DOHH2 (cell line): ENCODE measurements at regions not wholly inside any gene's neighbourhood (a gene's known extent, or its start where the extent isn't known, plus 50 kb on each side); places are given as distances from the start of the nearest gene placed in this dataset.

Experiments used
- H3F3A ChIP-seq: fragments of 200-600 bp; sonication (generic), shearing (Covaris generic); 2 replicates; pipeline ENCODE4 v1.6.0; 2016; ENCODE audit warnings: antibody characterized with exemption, mild to moderate bottlenecking; ENCODE audit not compliant: control insufficient read depth, insufficient read depth
- H3K27ac ChIP-seq: fragments of 200-600 bp; sonication (generic); 2 replicates; pipeline ENCODE4 v1.5.1; 2014; ENCODE audit warnings: low read depth, mild to moderate bottlenecking, low read length, moderate library complexity
- H3K27me3 ChIP-seq: fragments of 200-600 bp; sonication (generic); 2 replicates; pipeline ENCODE4 v1.6.1; 2014; ENCODE audit warnings: mild to moderate bottlenecking, low read length, mixed read lengths; ENCODE audit not compliant: control insufficient read depth
- H3K36me3 ChIP-seq: fragments of 200-600 bp; sonication (generic); 2 replicates; pipeline ENCODE4 v1.6.1; 2014; ENCODE audit warnings: mild to moderate bottlenecking, low read length, moderate library complexity, mixed read lengths; ENCODE audit not compliant: control insufficient read depth
- H3K4me1 ChIP-seq: fragments of 200-600 bp; sonication (generic); 2 replicates; pipeline ENCODE4 v1.6.1; 2014; ENCODE audit warnings: mild to moderate bottlenecking, low read length, mixed read lengths; ENCODE audit not compliant: control insufficient read depth
- H3K4me2 ChIP-seq: fragments of 200-600 bp; sonication (generic); 2 replicates; pipeline ENCODE4 v1.6.0; 2014; ENCODE audit warnings: mild to moderate bottlenecking, low read length, moderate library complexity
- H3K4me3 ChIP-seq: fragments of 200-600 bp; sonication (generic); 2 replicates; pipeline ENCODE4 v1.5.1; 2014; ENCODE audit warnings: mild to moderate bottlenecking, low read length, mixed read lengths
- H3K79me2 ChIP-seq: fragments of 200-600 bp; sonication (generic); 2 replicates; pipeline ENCODE4 v1.6.1; 2014; ENCODE audit warnings: mild to moderate bottlenecking, low read length, mixed read lengths; ENCODE audit not compliant: control insufficient read depth
- H3K9me2 ChIP-seq: fragments of 200-600 bp; sonication (generic); replicated peaks from 2 replicates; pipeline ENCODE4 v1.6.1; 2014; ENCODE audit warnings: mild to moderate bottlenecking, low read length, mixed read lengths; ENCODE audit not compliant: control insufficient read depth
- H3K9me3 ChIP-seq: fragments of 200-600 bp; sonication (generic); 2 replicates; pipeline ENCODE4 v1.6.1; 2014; ENCODE audit warnings: antibody characterized with exemption, low read length, mixed read lengths; ENCODE audit not compliant: control insufficient read depth, insufficient read depth
- H4K20me1 ChIP-seq: fragments of 200-600 bp; sonication (generic); 2 replicates; pipeline ENCODE4 v1.6.0; 2014; ENCODE audit warnings: low read depth, mild to moderate bottlenecking, antibody characterized with exemption, low read length, moderate library complexity; ENCODE audit not compliant: control insufficient read depth, insufficient read depth
- EZH2phosphoT487 ChIP-seq: fragments of 200-600 bp; sonication (generic); IDR thresholded peaks from 2 replicates; pipeline ENCODE4 v1.6.1; 2017; ENCODE audit warnings: borderline replicate concordance, mild to moderate bottlenecking, antibody characterized with exemption, low read length, moderate library complexity, mixed read lengths
- TF ChIP-seq, protein P1 (sequence below): fragments of 200-600 bp; sonication (generic); IDR thresholded peaks from one replicate; pipeline ENCODE4 v1.5.1; 2014; ENCODE audit warnings: antibody characterized with exemption, mild to moderate bottlenecking, low read depth, low read length; ENCODE audit not compliant: poor library complexity, severe bottlenecking

DNA sequence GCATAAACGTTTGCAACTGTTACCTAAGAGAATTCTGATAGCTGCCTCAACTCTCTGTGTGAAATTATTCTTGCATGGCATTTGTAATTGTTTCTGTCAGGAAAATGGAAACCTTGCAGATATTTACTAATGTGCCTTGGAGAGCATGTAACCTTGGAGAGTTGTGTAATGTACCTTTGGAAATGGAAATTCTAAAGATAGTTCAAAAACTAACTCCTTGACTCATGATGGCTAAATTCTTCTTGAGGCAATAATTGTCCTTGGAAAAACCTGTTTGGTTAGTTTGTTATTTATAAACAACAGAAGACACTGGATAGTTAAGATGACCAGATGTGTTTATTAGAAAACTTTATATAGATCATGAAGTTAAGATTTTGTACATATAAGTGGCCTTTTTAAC is 1033.8 kb downstream of the PLA2G4A start:
- Histone ChIP-seq H3K4me2 (no peak overlapping the region), H3K4me1 (no peaks in the 10 kb centered on the region), H3K4me3 (no peak overlapping the region), H3K27ac (no peak overlapping the region), H4K20me1 (no peaks in the 10 kb centered on the region), H3K79me2 (no peaks in the 10 kb centered on the region), H3F3A (no peaks in the 10 kb centered on the region), H3K9me3 (no peaks in the 10 kb centered on the region), H3K36me3 (no peaks in the 10 kb centered on the region), H3K27me3 (no peaks in the 10 kb centered on the region), H3K9me2 (no peaks in the 10 kb centered on the region)
- TF ChIP-seq, protein P1, sequence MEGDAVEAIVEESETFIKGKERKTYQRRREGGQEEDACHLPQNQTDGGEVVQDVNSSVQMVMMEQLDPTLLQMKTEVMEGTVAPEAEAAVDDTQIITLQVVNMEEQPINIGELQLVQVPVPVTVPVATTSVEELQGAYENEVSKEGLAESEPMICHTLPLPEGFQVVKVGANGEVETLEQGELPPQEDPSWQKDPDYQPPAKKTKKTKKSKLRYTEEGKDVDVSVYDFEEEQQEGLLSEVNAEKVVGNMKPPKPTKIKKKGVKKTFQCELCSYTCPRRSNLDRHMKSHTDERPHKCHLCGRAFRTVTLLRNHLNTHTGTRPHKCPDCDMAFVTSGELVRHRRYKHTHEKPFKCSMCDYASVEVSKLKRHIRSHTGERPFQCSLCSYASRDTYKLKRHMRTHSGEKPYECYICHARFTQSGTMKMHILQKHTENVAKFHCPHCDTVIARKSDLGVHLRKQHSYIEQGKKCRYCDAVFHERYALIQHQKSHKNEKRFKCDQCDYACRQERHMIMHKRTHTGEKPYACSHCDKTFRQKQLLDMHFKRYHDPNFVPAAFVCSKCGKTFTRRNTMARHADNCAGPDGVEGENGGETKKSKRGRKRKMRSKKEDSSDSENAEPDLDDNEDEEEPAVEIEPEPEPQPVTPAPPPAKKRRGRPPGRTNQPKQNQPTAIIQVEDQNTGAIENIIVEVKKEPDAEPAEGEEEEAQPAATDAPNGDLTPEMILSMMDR: no peak
- TF ChIP-seq EZH2phosphoT487: no peak

GRCh38 chr1:187870552-187870951 is 1041.8 kb downstream of the PLA2G4A start:
- H4K20me1 ChIP-seq: no peaks in the 10 kb centered on the region
- H3K9me2 ChIP-seq: no peaks in the 10 kb centered on the region
- H3K27me3 ChIP-seq: no peaks in the 10 kb centered on the region
- H3K9me3 ChIP-seq: no peaks in the 10 kb centered on the region
- H3K4me2 ChIP-seq: no peak overlapping the region
- H3F3A ChIP-seq: no peaks in the 10 kb centered on the region
- no peaks in the 10 kb centered on the region for H3K79me2 ChIP-seq
- no peak overlapping the region for H3K4me3 ChIP-seq
- no peaks in the 10 kb centered on the region for H3K36me3 ChIP-seq
- H3K27ac ChIP-seq: no peak overlapping the region
- TF ChIP-seq EZH2phosphoT487: no peak
- TF ChIP-seq, protein P1: no peak
- no peaks in the 10 kb centered on the region for H3K4me1 ChIP-seq

DNA sequence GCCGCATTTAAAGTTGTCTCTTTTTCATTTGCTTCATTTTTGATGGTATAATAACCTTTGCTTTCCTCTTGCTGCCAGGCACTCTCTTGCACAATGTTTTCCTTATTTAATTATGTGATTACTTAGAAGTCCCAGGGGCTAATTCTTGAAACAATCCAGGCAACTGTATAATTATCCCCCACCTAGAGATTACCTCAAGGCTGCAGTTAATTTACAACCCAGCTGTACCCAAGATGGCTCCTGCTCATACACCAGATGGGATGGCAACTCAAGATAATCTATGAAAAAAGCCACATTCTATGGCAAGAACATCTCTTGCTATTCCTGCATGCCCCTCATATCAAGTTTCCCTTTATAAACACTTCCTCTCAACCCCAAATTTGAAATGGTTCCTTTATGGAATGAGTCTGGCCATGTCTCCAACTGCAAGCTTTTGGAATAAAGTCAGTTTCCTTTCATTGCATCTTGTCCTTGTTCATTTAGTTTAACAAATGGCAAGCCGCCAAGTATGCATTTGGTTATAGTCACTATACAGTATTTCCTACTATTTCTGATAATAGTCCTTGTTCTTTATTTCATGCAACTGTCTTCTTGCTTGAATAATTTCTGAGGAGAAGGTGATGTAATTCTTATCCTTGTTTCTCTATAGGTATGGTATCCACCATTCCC is 1042.6 kb downstream of the PLA2G4A start:
- no peaks in the 10 kb centered on the region for H3K9me2 ChIP-seq
- no peaks in the 10 kb centered on the region for H3K27me3 ChIP-seq
- no peaks in the 10 kb centered on the region for H3K4me1 ChIP-seq
- no peaks in the 10 kb centered on the region for H3K36me3 ChIP-seq
- H3F3A ChIP-seq: no peaks in the 10 kb centered on the region
- no peaks in the 10 kb centered on the region for H4K20me1 ChIP-seq
- H3K4me3 ChIP-seq: no peak overlapping the region
- H3K79me2 ChIP-seq: no peaks in the 10 kb centered on the region
- no peak for TF ChIP-seq EZH2phosphoT487
- TF ChIP-seq, protein P1: no peak
- H3K9me3 ChIP-seq: peaks cover 1% of the 10 kb centered on the region; the same call in 1 of the 2 replicates
- no peak overlapping the region for H3K27ac ChIP-seq
- no peak overlapping the region for H3K4me2 ChIP-seq
